Stimulated activated CD8-positive, alpha-beta memory T cell treated with anti-CD3 and anti-CD28 coated beads, Interleukin-4, amount 100 ng/mL, for 24 hours (primary cell): ENCODE measurements at regions not wholly inside any gene's neighbourhood (a gene's known extent, or its start where the extent isn't known, plus 50 kb on each side); places are given as distances from the start of the nearest gene placed in this dataset.

Experiments
- DNase-seq: peaks from one replicate; pipeline ENCODE4 v3.0.0-alpha.2; 2020; ENCODE audit warnings: low read depth

GRCh38 chr5:54676481-54677340 is 159.2 kb downstream of the SNX18 start:
- DNase-seq = no peak

GRCh38 chr5:54673523-54674225 is 156.1 kb downstream of the SNX18 start:
- DNase-seq = peak; percentile 17

- DNase-seq = no peak
These were observed 155.3 kb downstream of the SNX18 start for GRCh38 chr5:54672871-54673270.

- no peak for DNase-seq
These were observed 154.1 kb downstream of the SNX18 start for GRCh38 chr5:54671681-54672080.

DNA sequence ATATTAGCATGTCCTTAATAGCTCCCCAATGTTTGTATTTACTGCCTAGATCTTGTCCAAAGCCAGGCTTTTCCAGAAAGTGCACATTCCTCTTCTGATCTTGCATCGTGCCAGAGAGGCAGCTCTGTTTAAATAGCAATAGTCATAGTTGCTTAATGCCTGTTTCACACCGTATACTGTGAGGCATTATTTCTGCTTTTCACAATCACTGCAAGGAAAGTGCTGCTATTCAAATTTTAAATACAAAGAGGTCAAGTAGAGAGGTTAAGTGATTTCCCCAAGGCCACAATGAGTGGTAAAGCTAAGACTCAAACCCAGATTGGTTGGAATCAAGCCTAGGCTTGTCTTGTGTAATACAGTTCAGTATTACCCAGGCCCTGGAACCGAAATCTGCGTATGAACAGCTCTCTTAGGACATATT is 153.6 kb downstream of the SNX18 start:
- no peak for DNase-seq

DNA sequence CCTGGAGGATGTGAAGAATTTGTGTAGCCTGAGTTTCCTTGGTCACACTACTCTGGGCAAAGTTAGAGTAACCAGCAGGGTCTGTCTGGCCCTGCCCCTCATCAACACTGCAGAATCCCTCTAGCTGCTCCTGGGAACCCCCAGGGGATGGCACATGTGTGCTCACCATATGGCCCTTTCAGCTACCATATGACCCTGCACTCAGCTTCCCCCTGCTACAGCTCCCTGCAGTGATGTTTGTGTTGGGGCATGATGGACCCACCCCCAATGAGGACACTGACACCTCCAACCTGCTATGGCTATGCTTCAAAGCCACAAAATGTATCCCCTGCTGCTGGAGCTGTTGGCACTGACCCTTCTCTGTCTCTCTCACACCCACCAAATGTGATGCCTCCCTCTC is 152.7 kb downstream of the SNX18 start:
- no peak for DNase-seq

- DNase-seq = no peak
These were observed 152.3 kb downstream of the SNX18 start for GRCh38 chr5:54669845-54670244.

DNA sequence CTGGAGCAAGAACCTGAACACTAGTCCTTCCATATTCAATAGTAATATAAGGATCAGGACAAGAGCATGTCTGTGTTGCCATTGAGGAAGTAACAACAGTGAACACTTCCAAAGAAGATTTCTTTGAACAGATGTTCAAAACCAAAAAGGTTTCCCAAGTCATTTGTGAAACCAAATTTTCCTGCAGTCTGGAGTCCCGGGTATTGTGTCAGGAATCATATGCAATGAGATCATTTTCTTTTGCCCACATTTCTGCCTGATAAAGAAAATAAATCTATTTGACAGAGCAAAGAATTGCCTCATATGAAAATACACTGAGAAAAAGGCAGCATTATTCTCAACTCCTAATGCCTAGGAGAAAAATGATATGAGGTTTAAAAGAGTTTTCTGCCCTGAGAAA is 151.7 kb downstream of the SNX18 start:
- no peak for DNase-seq

GRCh38 chr5:54668096-54668495 is 150.5 kb downstream of the SNX18 start:
- DNase-seq = no peak

- DNase-seq = no peak
These were observed 149.6 kb downstream of the SNX18 start for GRCh38 chr5:54667136-54667535.

- no peak for DNase-seq
These were observed 146.3 kb downstream of the SNX18 start for GRCh38 chr5:54663866-54664265.

- DNase-seq = no peak
These were observed 143.6 kb downstream of the SNX18 start for GRCh38 chr5:54661111-54661510.

- no peak for DNase-seq
These were observed 142.2 kb downstream of the SNX18 start for GRCh38 chr5:54659700-54660131.

DNA sequence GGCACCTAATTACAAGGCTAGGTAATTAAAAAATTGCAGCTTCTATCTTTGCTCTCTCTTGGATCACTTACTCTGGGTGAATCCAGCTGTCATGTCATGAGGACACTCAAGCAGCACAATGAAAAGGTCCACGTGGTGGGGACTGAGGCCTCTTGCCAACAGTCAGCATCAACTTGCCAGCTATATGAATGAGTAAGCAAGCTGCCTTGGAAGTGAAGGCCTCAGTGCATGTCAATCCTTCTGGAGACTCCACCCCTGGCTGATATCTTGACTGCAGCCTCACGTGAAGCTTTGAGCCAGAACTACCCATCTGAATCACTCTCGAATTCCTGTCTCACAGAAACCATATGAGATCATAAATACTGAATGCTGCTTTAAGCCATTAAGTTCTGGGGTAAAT is 140.5 kb downstream of the SNX18 start:
- DNase-seq = no peak

- DNase-seq = no peak
These were observed 138.7 kb downstream of the SNX18 start for GRCh38 chr5:54656261-54656728.

DNA sequence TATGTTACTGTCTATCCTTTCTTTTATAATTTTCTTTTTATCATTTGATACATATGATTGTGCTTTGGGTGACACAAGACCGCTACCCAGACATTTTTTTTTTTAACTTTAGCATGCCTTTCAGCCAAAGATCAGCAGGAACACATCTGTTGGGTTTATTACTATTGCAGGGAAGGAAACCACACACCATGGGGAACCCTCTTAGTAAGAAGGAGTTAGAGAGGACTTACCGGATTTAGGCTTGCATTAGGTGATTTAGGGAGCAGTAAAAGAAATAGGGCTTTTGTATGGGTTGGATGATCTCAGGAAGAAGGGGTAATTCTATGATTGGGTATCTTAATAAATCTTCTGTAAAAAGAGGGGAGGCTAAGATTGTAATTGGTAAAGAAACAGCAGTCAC is 138.2 kb downstream of the SNX18 start:
- DNase-seq = no peak

GRCh38 chr5:54655266-54655665 is 137.7 kb downstream of the SNX18 start:
- DNase-seq = no peak

DNA sequence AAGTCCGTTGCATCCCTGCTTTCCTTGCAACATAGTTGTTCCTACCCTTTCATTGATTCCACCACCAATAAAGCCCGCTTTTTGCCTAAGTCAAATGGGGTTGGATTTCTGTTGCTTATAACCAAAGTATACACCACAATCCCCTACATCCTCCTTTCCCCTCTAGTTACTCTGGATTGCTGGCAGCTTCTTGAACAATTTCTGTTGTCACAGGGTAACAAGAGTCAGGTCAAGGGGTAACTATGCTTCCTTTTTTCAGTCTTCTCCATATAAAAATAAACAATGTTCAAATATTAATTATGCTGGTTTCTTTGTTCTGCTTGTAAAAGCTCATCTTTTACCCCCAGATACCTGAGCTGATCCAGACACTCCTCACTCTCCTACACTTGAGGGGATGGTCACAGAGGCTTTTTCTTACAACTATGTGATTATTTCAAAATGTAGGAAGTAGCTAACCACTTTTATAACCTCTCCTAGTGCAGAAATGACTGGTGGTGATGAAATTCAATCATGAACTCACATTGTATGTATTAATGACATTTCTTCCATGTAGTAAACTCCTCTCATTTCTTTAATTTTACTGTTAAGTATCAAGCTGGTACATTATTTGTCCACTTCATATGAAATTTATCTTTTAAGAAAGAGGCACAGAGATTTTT is 136.5 kb downstream of the SNX18 start:
- no peak for DNase-seq

DNA sequence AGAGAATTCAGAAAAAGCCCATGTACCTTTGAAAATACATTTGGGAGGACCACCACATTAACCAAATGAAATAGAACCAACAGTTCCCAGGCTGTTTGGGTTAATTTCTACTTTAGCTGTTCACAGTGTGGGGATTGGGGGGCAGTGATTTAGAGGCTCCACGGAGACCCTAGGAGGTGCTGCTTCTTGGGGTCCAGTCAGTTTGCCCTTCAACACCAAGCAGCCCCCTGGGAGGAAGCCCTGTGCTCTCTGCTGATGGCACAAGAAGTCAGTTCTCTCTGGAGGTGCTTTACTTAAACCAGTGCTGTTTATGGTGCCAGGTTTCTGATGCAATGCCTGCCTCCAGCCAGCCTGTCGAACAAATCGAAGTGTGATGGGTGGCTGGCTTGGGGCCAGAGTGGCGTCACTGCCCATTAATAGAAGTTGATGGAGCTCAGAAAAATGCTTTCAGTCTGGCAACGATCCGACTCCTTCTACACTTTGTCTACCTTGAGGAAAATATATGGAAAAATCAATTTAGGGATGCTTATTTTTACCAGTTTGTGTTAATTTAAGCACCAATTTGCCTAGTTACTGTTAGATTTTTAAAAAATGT is 134.0 kb downstream of the SNX18 start:
- DNase-seq = no peak

GRCh38 chr5:54649041-54649504 is 131.5 kb downstream of the SNX18 start:
- DNase-seq = no peak

GRCh38 chr5:54646356-54647101 is 129.0 kb downstream of the SNX18 start:
- DNase-seq = peak; percentile 66
